Caco-2 (cell line): ENCODE measurements at regions not wholly inside any gene's neighbourhood (a gene's known extent, or its start where the extent isn't known, plus 50 kb on each side); places are given as distances from the start of the nearest gene placed in this dataset.

Experiments used
- BruUV-seq: library from RNA; stranded (reverse); fragments of 400-500 nt; replicated peaks from 2 replicates; lab custom pipeline; 2021; lab: Mats Ljungman, UMichigan
- CTCF ChIA-PET: fragments of 300-600 bp; sonication (Branson Sonifier 250); formaldehyde crosslinking; loops from one replicate; lab custom pipeline; 2022; ENCODE audit warnings: antibody characterized with exemption; lab: Charles Lee
- POLR2A ChIA-PET: fragments of 300-600 bp; sonication (Branson Sonifier 250); formaldehyde crosslinking; loops from one replicate; lab custom pipeline; 2022; ENCODE audit warnings: antibody characterized with exemption; lab: Charles Lee
- DNase-seq, 2 experiments: peaks; one replicate each; pipeline versions ENCODE4 v3.0.0 to v3.0.0-alpha.2; 2020 to 2022
- H3K27me3 ChIP-seq: replicated peaks from 2 replicates; pipeline ENCODE4 v1.6.0; 2011; ENCODE audit warnings: low read length; ENCODE audit not compliant: control insufficient read depth, insufficient read depth
- H3K36me3 ChIP-seq: 2 replicates; pipeline ENCODE4 v1.5.1; 2011; ENCODE audit warnings: low read length; ENCODE audit not compliant: control insufficient read depth, insufficient read depth
- H3K4me1 ChIP-seq: fragments of 250-450 bp; sonication (Bioruptor Pico); 2 replicates; pipeline ENCODE4 v1.5.1; 2020; ENCODE audit warnings: mild to moderate bottlenecking
- H3K4me3 ChIP-seq: 2 replicates; pipeline ENCODE4 v1.5.1; 2011; ENCODE audit warnings: low read depth, mild to moderate bottlenecking, control low read depth, low read length
- H3K9me3 ChIP-seq: fragments of 250-450 bp; sonication (Bioruptor Pico); 2 replicates; pipeline ENCODE4 v1.5.1; 2020; ENCODE audit warnings: mild to moderate bottlenecking, moderate library complexity
- H3K27ac Mint-ChIP-seq: one replicate; pipeline ENCODE4 v1.8.0; 2022; ENCODE audit warnings: mixed read lengths; ENCODE audit not compliant: unreplicated experiment
- H3K27me3 Mint-ChIP-seq: one replicate; pipeline ENCODE4 v1.8.0; 2022; ENCODE audit warnings: mixed read lengths; ENCODE audit not compliant: insufficient read depth, unreplicated experiment
- H3K36me3 Mint-ChIP-seq: one replicate; pipeline ENCODE4 v1.8.0; 2022; ENCODE audit warnings: mild to moderate bottlenecking, mixed read lengths; ENCODE audit not compliant: insufficient read depth, unreplicated experiment
- H3K4me1 Mint-ChIP-seq: one replicate; pipeline ENCODE4 v1.8.0; 2022; ENCODE audit warnings: low read depth, mixed read lengths; ENCODE audit not compliant: unreplicated experiment
- H3K4me3 Mint-ChIP-seq: one replicate; pipeline ENCODE4 v1.8.0; 2022; ENCODE audit warnings: mild to moderate bottlenecking, moderate library complexity, mixed read lengths; ENCODE audit not compliant: unreplicated experiment
- H3K9me3 Mint-ChIP-seq: one replicate; pipeline ENCODE4 v1.8.0; 2022; ENCODE audit warnings: mixed read lengths; ENCODE audit not compliant: unreplicated experiment
- intact Hi-C: fragments of 100-400 bp; cut with micrococcal nuclease; formaldehyde crosslinking; loops from one replicate; pipeline ENCODE4 v1.10.0; 2022; ENCODE audit not compliant: unreplicated experiment
- TF ChIP-seq, protein P1 (sequence below), 2 experiments: fragments of 200-600 bp in 1 of 2; IDR thresholded peaks; 1 replicate in 1 of 2; 2 replicates in 1 of 2; pipeline versions ENCODE4 v1.5.1 to v1.8.0; 2011 to 2022; ENCODE audit warnings: antibody characterized with exemption in 1 of 2, control low read depth in 1 of 2, inconsistent platforms in 1 of 2, low read depth in 1 of 2, low read length in 1 of 2, mild to moderate bottlenecking in 1 of 2, moderate library complexity in 1 of 2; ENCODE audit not compliant: insufficient read depth in 1 of 2, severe bottlenecking in 1 of 2, unreplicated experiment in 1 of 2

DNA sequence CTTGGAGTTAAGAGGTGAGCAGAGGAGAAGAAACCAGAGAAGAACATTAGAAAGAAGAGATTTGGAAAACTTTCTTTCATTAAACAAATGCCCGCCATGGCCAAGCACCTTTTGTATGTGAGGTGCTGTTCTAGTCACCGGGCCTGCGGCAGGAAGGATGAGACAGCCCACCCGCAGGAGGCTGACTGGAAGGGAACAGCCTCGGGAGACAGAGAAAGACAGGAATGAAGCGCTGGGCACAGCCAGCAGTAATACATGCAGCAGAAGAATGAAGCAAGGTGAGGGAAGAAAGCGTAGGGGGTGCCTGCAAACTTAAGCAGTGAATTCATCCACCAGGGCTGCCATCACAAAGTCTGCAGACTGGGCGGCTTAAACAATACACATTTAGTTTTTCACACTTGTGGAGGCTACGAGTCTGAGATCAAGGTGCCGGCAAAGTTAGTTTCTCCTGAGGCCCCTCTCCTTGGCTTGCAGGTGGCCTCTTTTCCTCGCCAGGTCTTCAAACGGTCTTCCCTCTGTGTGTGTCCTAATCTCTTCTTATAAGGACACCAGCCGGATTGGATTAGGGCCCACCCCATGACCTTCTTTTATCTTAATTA is 188.1 kb downstream of the PSMG1 start:
- Histone ChIP-seq H3K4me3 (no peak overlapping the region), H3K4me1 (no peaks in the 10 kb centered on the region), H3K9me3 (no peaks in the 10 kb centered on the region), H3K27me3 (no peaks in the 10 kb centered on the region), H3K36me3 (no peaks in the 10 kb centered on the region)
- peaks cover 21% of the 10 kb centered on the region for H3K4me1 Mint-ChIP-seq
- no peak for DNase-seq
- H3K27ac Mint-ChIP-seq: no peak overlapping the region
- intact Hi-C loops: no loop called here
- no peaks in the 10 kb centered on the region for H3K27me3 Mint-ChIP-seq
- ChIA-PET POLR2A (no interaction called here), CTCF (no interaction called here)
- no peak overlapping the region for H3K4me3 Mint-ChIP-seq
- no peaks in the 10 kb centered on the region for H3K9me3 Mint-ChIP-seq
- BruUV-seq: no TSS peak
- no peaks in the 10 kb centered on the region for H3K36me3 Mint-ChIP-seq
- TF ChIP-seq, protein P1, sequence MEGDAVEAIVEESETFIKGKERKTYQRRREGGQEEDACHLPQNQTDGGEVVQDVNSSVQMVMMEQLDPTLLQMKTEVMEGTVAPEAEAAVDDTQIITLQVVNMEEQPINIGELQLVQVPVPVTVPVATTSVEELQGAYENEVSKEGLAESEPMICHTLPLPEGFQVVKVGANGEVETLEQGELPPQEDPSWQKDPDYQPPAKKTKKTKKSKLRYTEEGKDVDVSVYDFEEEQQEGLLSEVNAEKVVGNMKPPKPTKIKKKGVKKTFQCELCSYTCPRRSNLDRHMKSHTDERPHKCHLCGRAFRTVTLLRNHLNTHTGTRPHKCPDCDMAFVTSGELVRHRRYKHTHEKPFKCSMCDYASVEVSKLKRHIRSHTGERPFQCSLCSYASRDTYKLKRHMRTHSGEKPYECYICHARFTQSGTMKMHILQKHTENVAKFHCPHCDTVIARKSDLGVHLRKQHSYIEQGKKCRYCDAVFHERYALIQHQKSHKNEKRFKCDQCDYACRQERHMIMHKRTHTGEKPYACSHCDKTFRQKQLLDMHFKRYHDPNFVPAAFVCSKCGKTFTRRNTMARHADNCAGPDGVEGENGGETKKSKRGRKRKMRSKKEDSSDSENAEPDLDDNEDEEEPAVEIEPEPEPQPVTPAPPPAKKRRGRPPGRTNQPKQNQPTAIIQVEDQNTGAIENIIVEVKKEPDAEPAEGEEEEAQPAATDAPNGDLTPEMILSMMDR (IDR thresholded peaks at IDR 0.05; ENCODE audit: insufficient read depth in 1 of 2, low read depth in 1 of 2, low read length in 1 of 2, severe bottlenecking in 1 of 2, unreplicated experiment in 1 of 2): no peak

DNA sequence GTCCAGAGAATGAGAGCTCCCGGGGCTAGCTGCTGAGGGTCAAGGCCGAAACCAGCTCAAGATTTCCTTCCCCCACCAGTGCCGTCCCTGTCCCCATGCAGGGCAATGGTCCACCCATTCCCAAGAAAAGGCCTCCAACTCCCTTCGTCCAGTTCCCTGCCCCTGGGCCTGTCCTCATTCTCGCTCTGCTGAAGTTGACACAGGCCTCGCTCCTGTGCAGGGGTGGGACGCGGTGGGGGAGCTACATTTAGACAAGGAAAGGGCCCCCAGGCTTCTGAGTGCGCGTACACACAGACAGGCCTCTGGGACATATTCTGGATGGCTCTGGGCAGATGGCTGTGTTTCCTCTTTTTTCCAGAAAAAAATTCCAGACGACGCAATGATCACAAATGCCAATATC is 188.3 kb downstream of the ETS2 start:
- Mint-ChIP-seq H3K9me3 (no peaks in the 10 kb centered on the region), H3K27me3 (no peaks in the 10 kb centered on the region), H3K4me3 (no peak overlapping the region), H3K27ac (no peak overlapping the region), H3K4me1 (peaks cover 21% of the 10 kb centered on the region), H3K36me3 (no peaks in the 10 kb centered on the region)
- no peaks in the 10 kb centered on the region for H3K4me1 ChIP-seq
- BruUV-seq: no TSS peak
- no peaks in the 10 kb centered on the region for H3K9me3 ChIP-seq
- intact Hi-C loops: no loop called here
- ChIA-PET POLR2A (no interaction called here), CTCF (no interaction called here)
- no peaks in the 10 kb centered on the region for H3K36me3 ChIP-seq
- TF ChIP-seq, protein P1 (IDR thresholded peaks at IDR 0.05; ENCODE audit: insufficient read depth in 1 of 2, low read depth in 1 of 2, low read length in 1 of 2, severe bottlenecking in 1 of 2, unreplicated experiment in 1 of 2): no peak
- H3K4me3 ChIP-seq: no peak overlapping the region
- no peak for DNase-seq
- H3K27me3 ChIP-seq: no peaks in the 10 kb centered on the region

DNA sequence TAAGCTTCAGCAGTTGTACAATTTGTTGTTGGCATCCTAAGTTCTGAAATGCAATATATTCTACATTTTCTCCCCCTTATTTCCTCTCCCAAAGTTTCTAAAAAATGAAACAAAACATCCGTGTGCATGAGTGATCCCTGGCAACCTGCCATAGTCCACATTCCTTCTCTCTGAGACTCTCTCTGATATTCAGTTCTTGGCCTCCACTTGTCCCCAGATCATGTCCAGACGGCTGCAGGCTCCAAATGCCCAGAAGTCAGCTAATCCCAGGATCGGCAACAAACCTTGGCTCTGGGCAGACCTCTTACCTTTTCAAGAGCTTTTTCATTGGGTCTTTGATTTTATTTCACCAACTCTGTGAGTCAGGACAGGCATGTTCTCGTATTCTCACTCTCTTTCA is 187.8 kb downstream of the ETS2 start:
- POLR2A ChIA-PET: no interaction called here
- peaks cover 21% of the 10 kb centered on the region for H3K4me1 Mint-ChIP-seq
- H3K4me3 Mint-ChIP-seq: no peak overlapping the region
- Histone ChIP-seq H3K4me1 (no peaks in the 10 kb centered on the region), H3K27me3 (no peaks in the 10 kb centered on the region), H3K4me3 (no peak overlapping the region), H3K36me3 (no peaks in the 10 kb centered on the region), H3K9me3 (no peaks in the 10 kb centered on the region)
- CTCF ChIA-PET: no interaction called here
- no peak overlapping the region for H3K27ac Mint-ChIP-seq
- TF ChIP-seq, protein P1 (IDR thresholded peaks at IDR 0.05; ENCODE audit: insufficient read depth in 1 of 2, low read depth in 1 of 2, low read length in 1 of 2, severe bottlenecking in 1 of 2, unreplicated experiment in 1 of 2): no peak
- H3K27me3 Mint-ChIP-seq: no peaks in the 10 kb centered on the region
- no peaks in the 10 kb centered on the region for H3K36me3 Mint-ChIP-seq
- H3K9me3 Mint-ChIP-seq: no peaks in the 10 kb centered on the region
- intact Hi-C loops: no loop called here
- DNase-seq: no peak
- BruUV-seq: no TSS peak
